DMS153 (cell line): ENCODE measurements at regions not wholly inside any gene's neighbourhood (a gene's known extent, or its start where the extent isn't known, plus 50 kb on each side); places are given as distances from the start of the nearest gene placed in this dataset.
"Not testable (repeated sequence)": the region's sequence is repeated elsewhere in the genome, so short reads cannot be mapped to it uniquely, and the experiment has no call there.

Experiments used
- DNase-seq: peaks from one replicate; lab custom pipeline; 2025; lab: John Stamatoyannopoulos, UW

- DNase-seq: no peak
These were observed 214.8 kb downstream of the TBC1D2B start for GRCh38 chr15:77862651-77863104.

GRCh38 chr15:77861997-77862635 lies 215.4 kb downstream of the TBC1D2B start:
- DNase-seq: not testable (repeated sequence)

- no peak for DNase-seq
These were observed 217.3 kb downstream of the TBC1D2B start for GRCh38 chr15:77860071-77860691.

DNA sequence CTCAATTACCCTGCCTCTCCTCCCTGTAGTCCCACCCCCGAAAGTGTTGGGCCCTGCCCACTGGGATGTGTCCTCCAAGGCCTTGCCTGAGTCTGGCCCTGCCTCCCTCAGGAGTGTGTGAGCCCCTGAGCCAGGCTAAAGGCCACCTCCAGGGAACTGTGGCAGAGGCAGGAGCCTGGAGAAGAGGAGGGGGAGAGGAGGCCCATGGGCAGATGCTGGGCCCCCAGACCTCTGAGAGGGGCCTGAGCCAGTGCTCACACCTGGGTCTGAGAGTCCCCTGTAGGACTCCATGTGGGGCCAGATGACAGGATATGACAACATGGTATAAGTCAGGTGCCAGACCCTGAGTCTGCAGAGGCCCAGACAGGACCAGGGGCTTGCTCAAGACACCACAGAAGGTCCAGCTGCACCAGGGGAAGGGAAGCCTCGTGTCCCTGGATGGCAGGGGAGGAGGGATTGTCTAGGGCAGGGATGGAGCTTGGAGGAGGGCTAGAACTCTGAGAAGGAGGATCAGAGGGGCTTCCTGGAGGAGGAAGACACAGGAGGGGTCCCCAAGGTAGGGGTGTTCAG lies 217.9 kb downstream of the TBC1D2B start:
- DNase-seq: no peak

- DNase-seq: no peak
These were observed 218.6 kb downstream of the TBC1D2B start for GRCh38 chr15:77858792-77859490.

DNA sequence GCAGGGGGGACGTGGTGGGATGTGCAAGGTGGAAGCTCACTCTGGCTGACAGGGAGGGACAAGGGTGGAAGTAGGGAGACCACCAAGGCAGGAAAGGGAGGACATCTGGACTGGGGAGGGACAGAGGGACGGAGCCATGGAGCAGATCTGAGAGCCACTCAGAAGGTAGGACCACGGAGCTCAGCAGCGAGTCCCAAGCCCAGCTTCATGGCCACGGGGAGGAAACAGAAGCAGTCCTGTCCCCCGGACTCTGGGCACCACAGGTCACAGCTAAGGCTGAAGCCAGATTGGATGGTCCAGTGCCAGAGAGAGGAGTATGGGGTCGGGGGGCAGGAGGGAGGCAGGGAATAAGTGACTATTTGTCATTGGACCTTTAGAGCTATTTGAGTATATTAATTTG lies 220.1 kb downstream of the TBC1D2B start:
- no peak for DNase-seq

GRCh38 chr15:77856705-77857346 lies 220.7 kb downstream of the TBC1D2B start:
- no peak for DNase-seq

- no peak for DNase-seq
These were observed 221.6 kb downstream of the TBC1D2B start for GRCh38 chr15:77855871-77856270.

DNA sequence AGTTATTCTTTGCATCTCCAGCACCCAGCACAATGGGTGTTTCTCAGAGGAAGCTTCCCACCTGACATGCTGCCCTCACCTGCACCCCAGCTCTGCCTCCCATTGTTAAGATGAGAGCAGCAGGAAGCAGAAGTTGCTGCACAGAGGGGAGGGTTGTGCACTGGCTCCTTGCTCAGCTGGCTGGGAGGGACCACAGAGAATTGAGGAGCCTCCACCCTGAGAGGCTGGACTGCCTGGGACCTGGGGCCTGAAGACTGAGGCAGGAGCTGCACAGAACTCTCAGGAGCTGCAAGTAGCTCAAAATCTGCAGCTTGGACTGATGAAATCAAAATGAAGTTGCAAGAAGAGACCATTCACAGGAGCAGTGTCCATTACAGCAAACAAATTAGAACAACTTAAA lies 222.3 kb upstream of the LINGO1 start:
- no peak for DNase-seq

DNA sequence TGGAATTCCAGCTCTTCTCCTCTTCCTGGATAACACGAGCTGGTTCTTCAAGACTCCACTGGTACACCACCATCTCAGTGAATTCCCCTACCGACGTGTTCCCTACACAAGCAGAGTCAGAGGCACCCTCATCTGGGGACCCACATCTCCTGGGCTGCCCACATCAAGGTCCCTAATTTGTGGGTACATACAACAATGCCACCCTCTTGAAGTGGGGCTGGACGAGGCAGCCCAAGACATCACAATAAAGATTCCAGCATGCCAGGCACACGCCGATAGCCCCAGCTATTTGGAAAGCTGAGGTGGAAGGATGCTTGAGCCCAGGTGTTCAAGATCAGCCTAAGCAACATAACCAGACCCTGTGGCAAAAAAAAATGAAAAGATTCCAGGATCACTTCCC lies 221.2 kb upstream of the LINGO1 start:
- DNase-seq: no peak

- no peak for DNase-seq
These were observed 220.3 kb upstream of the LINGO1 start for GRCh38 chr15:77853008-77853328.

DNA sequence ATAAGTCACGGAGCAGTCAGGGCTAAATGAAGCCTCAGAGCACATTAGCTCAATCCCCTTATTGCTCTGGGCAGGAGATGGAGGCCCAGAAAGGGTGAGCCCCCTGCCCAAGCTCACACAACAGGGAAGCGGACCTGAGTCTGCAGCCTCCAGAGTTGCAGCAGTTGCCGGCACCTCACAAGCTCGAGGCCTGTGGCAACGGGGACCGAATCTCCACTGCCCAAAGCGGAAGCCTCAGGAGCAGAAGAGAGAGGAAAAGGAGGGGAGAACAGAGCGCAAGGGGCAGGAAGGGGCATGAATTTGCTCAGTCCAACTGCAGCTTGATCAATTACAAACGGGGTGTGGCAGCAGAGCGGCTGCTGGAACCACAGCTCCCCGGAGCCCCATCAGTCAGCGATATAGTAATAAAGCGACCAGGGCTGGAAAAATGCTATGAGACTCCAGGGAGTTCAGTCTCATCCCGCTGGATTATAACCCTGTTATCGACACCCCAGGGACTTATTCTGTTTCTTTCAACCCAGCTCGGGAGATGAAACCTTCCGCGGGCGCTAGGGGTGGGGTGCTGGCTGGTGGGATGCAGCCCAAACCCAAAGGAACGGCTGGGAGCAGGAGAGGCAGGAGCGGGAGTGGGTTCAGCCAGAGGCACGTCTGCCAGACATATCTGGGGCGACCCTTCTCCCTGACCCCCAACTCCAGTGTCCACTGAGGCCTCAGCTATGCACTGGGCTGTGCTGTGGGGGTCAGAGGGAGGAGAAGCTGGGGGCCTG lies 219.7 kb upstream of the LINGO1 start:
- no peak for DNase-seq

DNA sequence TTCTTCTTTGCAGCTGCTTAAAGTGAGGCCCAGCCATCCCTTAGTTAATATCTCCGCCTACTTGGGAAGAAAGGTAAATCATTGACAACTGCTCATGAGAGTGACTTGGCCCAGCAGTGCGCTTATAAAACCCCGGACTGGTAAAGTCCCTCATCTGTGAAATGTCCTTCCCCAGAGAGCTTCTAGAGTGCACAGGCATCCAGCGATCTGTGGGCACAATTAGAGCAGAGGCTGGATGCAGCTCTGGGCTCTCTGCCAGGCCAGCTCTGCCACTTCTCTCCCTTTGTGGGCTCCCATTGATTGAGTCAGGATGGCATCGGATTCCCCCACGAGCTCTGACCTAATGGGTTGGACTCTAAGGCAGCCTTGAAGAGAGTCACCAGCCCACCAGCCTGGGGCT lies 219.0 kb upstream of the LINGO1 start:
- DNase-seq: no peak

DNA sequence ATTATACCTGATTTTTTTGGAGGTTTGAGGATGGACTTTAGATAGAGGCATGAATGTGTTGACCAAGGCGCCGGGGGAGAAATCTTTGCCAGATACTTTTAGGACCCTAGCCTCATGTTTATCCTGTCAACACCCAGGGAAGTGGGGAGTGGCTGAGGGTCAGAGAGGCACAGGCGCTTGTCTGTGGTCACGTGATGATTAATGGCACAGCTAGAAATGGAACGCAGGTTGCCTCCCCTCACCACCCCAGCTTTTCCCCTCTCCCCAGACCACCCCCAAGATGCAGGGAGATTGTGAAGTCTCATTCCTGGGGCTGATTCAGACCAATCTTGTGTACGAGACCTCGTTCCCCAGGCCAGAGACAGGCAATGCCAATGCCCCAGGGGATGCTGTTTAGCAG lies 218.4 kb upstream of the LINGO1 start:
- DNase-seq: no peak

DNA sequence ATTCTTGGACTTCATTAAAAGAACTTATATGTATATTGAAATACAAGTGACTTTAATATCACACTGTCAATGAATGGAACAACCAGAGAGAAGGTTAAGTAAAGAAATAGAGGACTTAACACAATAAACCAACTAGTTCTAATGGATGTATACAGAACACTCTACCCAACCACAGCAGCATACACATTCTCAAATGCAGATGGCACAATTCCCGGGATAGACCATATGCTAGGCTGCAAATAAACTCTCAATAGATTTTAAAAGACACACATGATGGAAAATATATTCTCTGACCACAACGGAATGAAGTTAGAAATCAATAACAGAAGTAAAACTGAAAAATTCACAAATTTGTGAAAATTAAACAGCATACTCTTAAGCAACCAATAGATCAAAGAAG lies 214.3 kb upstream of the LINGO1 start:
- no peak for DNase-seq

DNA sequence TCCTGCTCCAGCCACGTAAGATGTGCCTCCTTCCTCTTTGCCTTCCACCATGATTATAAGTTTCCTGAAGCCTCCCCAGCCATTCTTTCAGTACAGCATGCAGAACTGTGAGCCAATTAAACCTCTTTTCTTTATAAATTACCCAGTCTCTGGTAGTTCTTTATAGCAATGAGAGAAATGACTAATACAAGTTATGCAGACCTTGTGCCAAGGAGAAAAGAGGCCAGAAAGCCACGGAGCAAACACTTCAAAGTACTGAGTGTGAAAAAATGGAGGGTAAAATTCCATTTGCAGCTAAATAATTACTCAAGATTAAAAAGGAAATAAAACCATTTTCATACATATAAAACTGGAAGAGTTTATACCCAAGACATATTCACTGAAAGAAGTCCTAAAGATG lies 213.6 kb upstream of the LINGO1 start:
- no peak for DNase-seq

DNA sequence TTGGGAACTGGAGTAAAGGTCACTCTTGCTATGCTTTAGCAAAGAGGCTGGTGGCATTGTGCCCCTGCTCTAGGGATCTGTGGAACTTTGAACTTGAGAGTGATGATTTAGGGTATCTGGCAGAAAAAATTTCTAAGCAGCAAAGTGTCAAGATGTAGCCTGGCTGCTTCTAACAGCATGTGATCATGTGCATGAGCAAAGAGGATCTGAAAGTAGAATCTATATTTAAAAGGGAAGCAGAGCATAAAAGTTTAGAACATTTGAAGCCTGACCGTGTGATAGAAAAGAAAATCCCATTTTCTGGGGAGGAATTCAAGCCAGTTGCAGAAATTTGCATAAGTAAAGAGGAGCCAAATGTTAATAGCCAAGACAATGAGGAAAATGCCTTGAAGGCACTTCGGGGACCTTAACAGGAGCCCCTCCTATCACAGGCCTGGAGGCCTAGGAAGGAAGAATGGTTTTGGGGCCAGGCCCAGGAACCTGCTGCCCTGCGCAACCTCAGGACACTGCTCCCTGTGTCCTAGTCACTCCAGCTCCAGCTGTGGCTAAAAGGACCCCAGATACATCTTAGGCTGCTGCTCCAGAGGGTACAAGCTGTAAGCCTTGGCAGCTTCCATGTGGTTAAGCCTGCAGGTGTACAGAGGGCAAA lies 212.2 kb upstream of the LINGO1 start:
- DNase-seq: no peak

DNA sequence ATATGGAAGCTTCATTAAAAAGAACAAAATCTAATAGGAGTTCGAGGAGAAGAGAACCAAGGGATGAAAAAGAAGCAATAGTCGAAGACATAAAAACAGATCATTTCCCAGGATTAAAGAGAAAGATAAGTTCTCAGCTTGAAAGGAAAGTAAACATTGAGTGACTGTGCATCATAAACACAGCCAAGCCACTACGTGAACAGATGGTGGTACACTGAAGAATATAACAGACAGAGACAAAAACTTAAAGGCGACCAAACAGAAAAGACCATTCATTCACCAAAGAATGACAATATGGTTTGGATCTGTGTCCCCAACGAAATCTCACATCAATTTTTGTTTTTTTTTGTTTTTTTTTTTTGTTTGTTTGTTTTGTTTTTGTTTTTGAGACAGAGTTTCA lies 210.8 kb upstream of the LINGO1 start:
- no peak for DNase-seq

DNA sequence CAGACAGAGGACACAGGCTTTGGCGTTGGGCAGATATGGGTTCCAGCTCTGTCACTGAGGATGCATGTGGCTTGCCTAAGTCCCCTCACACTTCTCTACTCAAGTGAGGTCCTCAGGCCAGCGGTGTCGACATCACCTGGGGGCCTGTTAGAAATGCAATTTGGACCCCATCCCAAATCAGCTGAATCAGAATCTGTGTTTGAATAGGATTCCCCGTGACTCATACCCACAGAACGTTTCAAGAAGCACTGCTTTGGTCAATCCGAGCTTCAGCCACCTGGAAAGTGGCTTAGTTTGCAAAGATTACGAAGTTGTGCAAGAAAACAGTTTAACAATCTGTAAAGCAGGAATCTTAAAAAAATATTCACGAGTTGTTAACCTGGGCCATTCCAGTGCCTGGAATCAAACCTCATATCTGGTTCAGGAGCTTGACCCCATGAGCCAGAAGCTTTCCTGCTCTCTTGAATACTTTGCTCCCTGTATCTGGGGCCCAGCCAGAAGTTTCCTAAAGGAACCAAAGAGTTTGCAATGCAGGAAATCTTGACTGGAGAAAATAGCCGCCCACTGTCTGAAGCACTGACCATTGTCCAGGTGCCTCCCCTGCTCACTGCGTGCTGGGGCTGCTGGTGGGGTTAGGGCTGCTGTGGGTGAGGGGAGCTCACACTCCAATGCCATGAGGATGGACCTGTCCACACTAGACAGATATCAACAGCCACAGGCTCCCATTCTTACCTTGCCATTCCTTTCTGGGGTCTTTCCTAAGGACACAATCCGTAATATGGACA lies 208.5 kb upstream of the LINGO1 start:
- DNase-seq: no peak
